ENCODE measurements at regions not wholly inside any gene's neighbourhood (a gene's known extent, or its start where the extent isn't known, plus 50 kb on each side); places are given as distances from the start of the nearest gene placed in this dataset.

DNA sequence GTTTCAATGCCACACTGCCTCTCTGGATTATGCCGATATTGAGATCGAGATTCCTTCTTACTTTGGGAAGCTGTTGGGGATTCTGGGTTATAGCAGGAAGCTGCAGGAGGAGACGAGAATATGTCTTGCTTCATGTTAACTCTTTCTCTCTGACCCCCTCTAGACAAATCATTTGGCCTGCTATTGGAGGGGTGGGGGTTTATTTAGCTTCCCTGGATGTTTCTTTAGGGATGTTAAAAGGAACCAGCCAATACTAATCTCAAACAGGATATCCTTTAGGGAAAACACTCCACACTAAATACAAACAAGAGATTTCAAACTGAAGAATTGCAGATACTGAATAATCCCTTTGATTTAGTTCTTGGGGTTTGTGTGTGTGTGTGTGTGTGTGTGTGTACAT lies 102.6 kb downstream of the TMEM100 start:
- H3K4me1 Mint-ChIP-seq (ENCODE audit: low read depth, unreplicated experiment) = no peaks in the 10 kb centered on the region
- no peaks in the 10 kb centered on the region for H3K36me3 Mint-ChIP-seq (ENCODE audit: unreplicated experiment)
- no peak for DNase-seq
- TF ChIP-seq, protein P1, sequence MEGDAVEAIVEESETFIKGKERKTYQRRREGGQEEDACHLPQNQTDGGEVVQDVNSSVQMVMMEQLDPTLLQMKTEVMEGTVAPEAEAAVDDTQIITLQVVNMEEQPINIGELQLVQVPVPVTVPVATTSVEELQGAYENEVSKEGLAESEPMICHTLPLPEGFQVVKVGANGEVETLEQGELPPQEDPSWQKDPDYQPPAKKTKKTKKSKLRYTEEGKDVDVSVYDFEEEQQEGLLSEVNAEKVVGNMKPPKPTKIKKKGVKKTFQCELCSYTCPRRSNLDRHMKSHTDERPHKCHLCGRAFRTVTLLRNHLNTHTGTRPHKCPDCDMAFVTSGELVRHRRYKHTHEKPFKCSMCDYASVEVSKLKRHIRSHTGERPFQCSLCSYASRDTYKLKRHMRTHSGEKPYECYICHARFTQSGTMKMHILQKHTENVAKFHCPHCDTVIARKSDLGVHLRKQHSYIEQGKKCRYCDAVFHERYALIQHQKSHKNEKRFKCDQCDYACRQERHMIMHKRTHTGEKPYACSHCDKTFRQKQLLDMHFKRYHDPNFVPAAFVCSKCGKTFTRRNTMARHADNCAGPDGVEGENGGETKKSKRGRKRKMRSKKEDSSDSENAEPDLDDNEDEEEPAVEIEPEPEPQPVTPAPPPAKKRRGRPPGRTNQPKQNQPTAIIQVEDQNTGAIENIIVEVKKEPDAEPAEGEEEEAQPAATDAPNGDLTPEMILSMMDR (IDR thresholded peaks at IDR 0.05; ENCODE audit: partially characterized antibody, unreplicated experiment) = no peak
- no peak overlapping the region for H3K27ac Mint-ChIP-seq (ENCODE audit: unreplicated experiment)
- no peak overlapping the region for H3K4me3 Mint-ChIP-seq (ENCODE audit: unreplicated experiment)
- no peaks in the 10 kb centered on the region for H3K27me3 Mint-ChIP-seq (ENCODE audit: unreplicated experiment)
- no peaks in the 10 kb centered on the region for H3K9me3 Mint-ChIP-seq (ENCODE audit: unreplicated experiment)

DNA sequence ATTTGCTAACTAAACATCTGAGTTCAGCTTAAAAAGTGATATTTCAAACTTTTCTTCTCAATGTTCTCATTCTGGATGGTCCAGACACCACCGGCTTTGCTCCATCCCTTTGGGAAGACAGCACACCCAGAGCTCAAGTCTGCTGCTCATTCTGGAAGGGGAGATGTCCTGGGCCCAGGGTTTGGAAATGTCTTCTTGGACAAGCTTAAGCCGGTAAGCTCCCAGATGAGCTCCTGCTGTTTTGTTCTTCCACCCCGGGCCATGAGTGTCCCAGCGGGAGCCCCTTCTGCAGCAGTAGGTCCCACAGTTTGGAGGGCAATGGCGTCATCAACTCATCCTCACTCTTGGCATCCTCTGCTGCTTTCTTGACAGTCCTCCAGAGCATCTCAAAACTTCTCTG lies 105.2 kb downstream of the TMEM100 start:
- DNase-seq = no peak
- Mint-ChIP-seq H3K36me3 (ENCODE audit: unreplicated experiment) (no peaks in the 10 kb centered on the region), H3K9me3 (ENCODE audit: unreplicated experiment) (no peaks in the 10 kb centered on the region), H3K27ac (ENCODE audit: unreplicated experiment) (no peak overlapping the region), H3K4me1 (ENCODE audit: low read depth, unreplicated experiment) (peaks cover 8% of the 10 kb centered on the region), H3K27me3 (ENCODE audit: unreplicated experiment) (no peaks in the 10 kb centered on the region), H3K4me3 (ENCODE audit: unreplicated experiment) (no peak overlapping the region)
- TF ChIP-seq, protein P1 (IDR thresholded peaks at IDR 0.05; ENCODE audit: partially characterized antibody, unreplicated experiment) = no peak

DNA sequence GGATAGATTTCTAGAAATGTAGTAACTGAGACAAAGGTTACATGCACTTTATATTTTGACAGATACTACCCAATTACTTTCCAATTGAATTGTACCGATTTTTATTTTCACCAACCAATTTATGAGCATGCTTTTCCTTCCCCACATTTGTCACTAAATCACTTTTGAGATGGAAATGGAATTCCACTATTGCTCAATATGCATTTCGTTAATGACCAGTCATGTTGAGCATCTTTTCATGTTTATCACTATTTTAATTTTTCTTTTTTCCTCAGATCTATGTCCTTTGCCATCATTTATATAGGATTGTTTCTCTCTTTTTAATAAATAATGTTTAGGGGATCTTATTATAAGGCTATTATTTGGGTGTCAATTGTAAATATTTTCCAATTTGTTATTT lies 102.8 kb upstream of the SMIM36 start:
- Mint-ChIP-seq H3K36me3 (ENCODE audit: unreplicated experiment) (no peaks in the 10 kb centered on the region), H3K27me3 (ENCODE audit: unreplicated experiment) (no peaks in the 10 kb centered on the region), H3K9me3 (ENCODE audit: unreplicated experiment) (peaks cover 2% of the 10 kb centered on the region), H3K4me3 (ENCODE audit: unreplicated experiment) (no peak overlapping the region), H3K27ac (ENCODE audit: unreplicated experiment) (no peak overlapping the region), H3K4me1 (ENCODE audit: low read depth, unreplicated experiment) (peaks cover 10% of the 10 kb centered on the region)
- no peak for DNase-seq
- TF ChIP-seq, protein P1 (IDR thresholded peaks at IDR 0.05; ENCODE audit: partially characterized antibody, unreplicated experiment) = no peak

DNA sequence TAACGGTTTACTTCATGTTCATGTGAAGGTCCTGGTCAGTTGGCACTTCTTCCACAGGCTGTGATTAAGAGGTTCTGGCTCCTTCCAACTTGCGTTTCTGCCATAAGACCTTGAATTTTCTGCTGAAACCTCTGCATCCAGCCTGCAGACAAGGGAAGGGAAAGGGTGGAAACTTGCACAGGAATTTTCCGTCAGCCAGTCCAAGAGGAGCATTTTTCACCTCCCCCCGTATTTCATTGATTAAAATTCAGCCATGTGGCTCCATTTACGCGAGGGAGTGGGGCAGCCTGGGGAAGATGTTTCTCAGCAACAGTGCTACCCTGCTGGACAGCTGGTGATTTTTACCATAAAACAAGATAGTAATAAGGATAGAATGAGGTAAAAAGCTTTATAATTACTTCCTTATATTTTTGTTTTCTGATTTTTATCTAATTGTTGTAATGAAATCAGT lies 101.5 kb upstream of the SMIM36 start:
- TF ChIP-seq, protein P1 (IDR thresholded peaks at IDR 0.05; ENCODE audit: partially characterized antibody, unreplicated experiment) = no peak
- Mint-ChIP-seq H3K36me3 (ENCODE audit: unreplicated experiment) (no peaks in the 10 kb centered on the region), H3K4me1 (ENCODE audit: low read depth, unreplicated experiment) (peaks cover 10% of the 10 kb centered on the region), H3K4me3 (ENCODE audit: unreplicated experiment) (no peak overlapping the region), H3K27ac (ENCODE audit: unreplicated experiment) (peak overlapping the region; percentile 11), H3K9me3 (ENCODE audit: unreplicated experiment) (peaks cover 2% of the 10 kb centered on the region), H3K27me3 (ENCODE audit: unreplicated experiment) (no peaks in the 10 kb centered on the region)
- DNase-seq = no peak

DNA sequence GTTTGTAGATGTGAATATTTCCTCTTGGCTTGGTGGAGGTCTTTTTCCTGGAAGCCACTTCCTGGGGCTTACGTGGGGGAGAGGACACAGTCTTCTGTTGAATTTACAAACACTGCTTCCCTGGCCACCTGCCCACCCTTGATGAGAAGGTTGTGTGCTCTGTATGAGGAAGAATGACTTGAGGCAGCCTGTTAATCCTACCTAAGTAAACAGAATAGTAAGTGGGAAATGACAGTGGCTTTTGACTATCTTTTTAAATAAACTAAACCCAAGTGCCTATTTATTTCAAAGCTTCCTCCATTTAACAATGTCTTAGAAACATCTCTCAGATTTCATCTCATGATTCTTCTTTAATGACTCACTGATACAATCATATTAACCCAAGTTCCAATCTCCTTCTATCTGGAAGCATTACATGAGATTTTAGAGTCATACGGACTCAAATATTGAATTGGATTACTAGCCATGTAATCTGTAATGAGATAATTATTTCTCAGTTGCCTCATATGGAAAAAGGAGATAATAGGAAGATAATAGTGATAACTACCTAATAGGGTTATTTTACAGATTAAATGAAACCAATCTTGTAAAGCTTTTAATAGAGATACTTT lies 96.6 kb upstream of the SMIM36 start:
- Mint-ChIP-seq H3K4me1 (ENCODE audit: low read depth, unreplicated experiment) (peaks cover 5% of the 10 kb centered on the region), H3K27me3 (ENCODE audit: unreplicated experiment) (no peaks in the 10 kb centered on the region), H3K4me3 (ENCODE audit: unreplicated experiment) (no peak overlapping the region), H3K27ac (ENCODE audit: unreplicated experiment) (no peak overlapping the region), H3K36me3 (ENCODE audit: unreplicated experiment) (no peaks in the 10 kb centered on the region), H3K9me3 (ENCODE audit: unreplicated experiment) (peaks cover 2% of the 10 kb centered on the region)
- no peak for DNase-seq
- TF ChIP-seq, protein P1 (IDR thresholded peaks at IDR 0.05; ENCODE audit: partially characterized antibody, unreplicated experiment) = no peak

Data from glutamatergic neuron (in vitro differentiated cells).